Prostate gland (tissue), 2 donors: ENCODE measurements at regions not wholly inside any gene's neighbourhood (a gene's known extent, or its start where the extent isn't known, plus 50 kb on each side); places are given as distances from the start of the nearest gene placed in this dataset.

Experiments used
- DNase-seq: peaks from one replicate; pipeline ENCODE4 v3.0.0-alpha.2; 2019; ENCODE audit warnings: low spot score
- H3K27ac ChIP-seq, 2 donors: fragments of 200-600 bp; sonication (generic); 2 replicates each; pipeline ENCODE4 v1.5.1; 2017 to 2019
- H3K27me3 ChIP-seq: fragments of 200-600 bp; sonication (generic); replicated peaks from 2 replicates; pipeline ENCODE4 v1.5.1; 2019; ENCODE audit not compliant: insufficient read depth
- H3K36me3 ChIP-seq, 2 donors: fragments of 200-600 bp; sonication (generic); 1 replicate in 1 of 2; 2 replicates in 1 of 2; pipeline versions ENCODE4 v1.5.1 to v1.8.1; 2017 to 2019
- H3K4me1 ChIP-seq: fragments of 200-600 bp; sonication (generic); replicated peaks from 2 replicates; pipeline ENCODE4 v1.5.1; 2019
- H3K4me3 ChIP-seq, 2 donors: fragments of 200-600 bp; sonication (generic); 2 replicates each; pipeline ENCODE4 v1.5.1; 2017 to 2019
- H3K9me3 ChIP-seq: fragments of 200-600 bp; sonication (generic); 2 replicates; pipeline ENCODE4 v1.5.1; 2017
- CTCF ChIP-seq, 4 experiments: fragments of 200-600 bp in 2 of 4; fragments of 450-650 bp in 2 of 4; sonication (generic) in 2 of 4; IDR thresholded peaks; 1 replicate in 3 of 4; 2 replicates in 1 of 4; pipeline ENCODE4 v1.5.1; 2016 to 2019; ENCODE audit warnings: antibody characterized with exemption in 4 of 4, mild to moderate bottlenecking in 2 of 4, moderate library complexity in 2 of 4
- POLR2A ChIP-seq: fragments of 450-650 bp; IDR thresholded peaks from one replicate; pipeline ENCODE4 v1.6.1; 2016; ENCODE audit warnings: antibody characterized with exemption, mild to moderate bottlenecking
- POLR2AphosphoS5 ChIP-seq: sonication (generic); formaldehyde crosslinking; IDR thresholded peaks from one replicate; pipeline ENCODE4 v1.6.1; 2017; ENCODE audit warnings: antibody characterized with exemption
- WGBS: methylation state at CpG from one replicate; pipeline ENCODE4 v1.1.5; 2018; 5-methylcytosine and 5-hydroxymethylcytosine counted together
- intact Hi-C: fragments of 100-400 bp; cut with DNase I; formaldehyde crosslinking; loops from one replicate; pipeline ENCODE4 v1.14.2; 2022

DNA sequence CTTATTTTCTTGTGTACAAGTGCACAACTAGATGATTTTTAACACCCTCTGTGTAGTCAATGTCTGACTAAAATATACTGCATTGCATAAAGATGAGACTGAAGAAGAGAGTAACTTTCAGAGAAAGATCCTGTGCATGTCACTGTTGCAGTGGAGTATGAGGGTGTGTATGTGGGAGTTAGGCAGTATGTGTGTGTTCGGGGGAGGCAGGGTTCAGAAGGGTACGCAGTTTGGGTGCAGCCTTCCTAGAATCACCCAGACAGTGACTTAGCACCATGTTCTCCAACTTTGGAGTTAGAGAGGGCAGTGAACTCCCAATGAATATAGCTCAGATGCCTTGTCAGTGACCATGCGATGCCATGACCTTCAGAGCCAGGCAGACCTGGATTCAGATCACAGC, 84.6 kb downstream of the LRATD1 start:
- no peaks in the 10 kb centered on the region for H3K27me3 ChIP-seq
- no peaks in the 10 kb centered on the region for H3K4me1 ChIP-seq
- intact Hi-C loops, result no loop called here
- TF ChIP-seq POLR2AphosphoS5, result no peak
- no peak for TF ChIP-seq CTCF (IDR thresholded peaks at IDR 0.05)
- no peak for TF ChIP-seq POLR2A
- no peaks in the 10 kb centered on the region for H3K9me3 ChIP-seq
- no peak overlapping the region for H3K27ac ChIP-seq
- no peak for DNase-seq
- no peaks in the 10 kb centered on the region for H3K36me3 ChIP-seq
- WGBS, result 97% methylated on average over 3 of the region's 3 CpGs
- H3K4me3 ChIP-seq, result no peak overlapping the region

- Histone ChIP-seq H3K27me3 (no peaks in the 10 kb centered on the region), H3K27ac (no peak overlapping the region), H3K4me3 (no peak overlapping the region), H3K36me3 (no peaks in the 10 kb centered on the region), H3K9me3 (no peaks in the 10 kb centered on the region), H3K4me1 (no peaks in the 10 kb centered on the region)
- DNase-seq, result no peak
- intact Hi-C loops, result no loop called here
- 78% methylated on average over 5 of the region's 5 CpGs for WGBS
- no peak for TF ChIP-seq CTCF (IDR thresholded peaks at IDR 0.05)
- no peak for TF ChIP-seq POLR2A
- no peak for TF ChIP-seq POLR2AphosphoS5
Measured at GRCh38 chr2:14720319-14720718, 87.8 kb downstream of the LRATD1 start.

- TF ChIP-seq POLR2A, result no peak
- TF ChIP-seq POLR2AphosphoS5, result no peak
- TF ChIP-seq CTCF (IDR thresholded peaks at IDR 0.05), result no peak
- H3K27me3 ChIP-seq, result no peaks in the 10 kb centered on the region
- no peaks in the 10 kb centered on the region for H3K9me3 ChIP-seq
- H3K27ac ChIP-seq, result no peak overlapping the region
- DNase-seq, result no peak
- intact Hi-C loops, result no loop called here
- no peak overlapping the region for H3K4me3 ChIP-seq
- no peaks in the 10 kb centered on the region for H3K4me1 ChIP-seq
- 90% methylated on average over 2 of the region's 2 CpGs for WGBS
- no peaks in the 10 kb centered on the region for H3K36me3 ChIP-seq
Measured at GRCh38 chr2:14720739-14721138, 88.2 kb downstream of the LRATD1 start.

DNA sequence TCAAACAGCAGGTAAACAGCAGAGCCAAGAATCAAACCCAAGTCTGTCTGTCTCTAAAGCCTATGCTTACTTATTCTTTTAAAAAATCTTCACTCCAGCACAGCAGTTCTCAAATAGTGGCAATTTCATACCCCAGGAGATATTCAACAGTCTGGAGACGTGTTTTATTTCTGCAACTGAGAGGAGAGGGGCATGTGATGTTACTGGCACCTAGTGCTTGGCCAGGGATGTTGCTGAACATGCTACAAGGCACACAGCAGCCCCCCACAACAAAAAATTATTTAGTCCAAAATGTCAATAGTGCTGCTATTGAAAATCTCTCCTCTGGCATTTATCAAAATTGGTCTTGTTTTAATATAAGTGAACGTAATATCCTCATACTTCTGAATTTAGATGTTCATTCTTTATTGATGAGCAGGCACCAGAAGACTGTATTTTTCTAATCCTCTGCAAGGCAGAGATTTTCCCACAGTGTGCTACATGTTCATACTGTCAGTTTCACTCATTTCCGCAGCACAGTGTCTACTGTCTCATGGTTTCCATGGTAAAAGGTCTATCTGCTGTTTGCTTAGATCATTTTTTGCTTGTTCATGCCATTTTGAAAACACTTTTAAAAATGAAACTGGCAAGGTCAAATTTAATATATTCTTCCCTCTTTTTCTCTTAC, 90.5 kb downstream of the LRATD1 start:
- Histone ChIP-seq H3K4me1 (no peaks in the 10 kb centered on the region), H3K36me3 (no peaks in the 10 kb centered on the region), H3K27me3 (no peaks in the 10 kb centered on the region), H3K4me3 (no peak overlapping the region), H3K9me3 (no peaks in the 10 kb centered on the region), H3K27ac (no peak overlapping the region)
- TF ChIP-seq CTCF (IDR thresholded peaks at IDR 0.05) (no peak), POLR2AphosphoS5 (no peak), POLR2A (no peak)
- intact Hi-C loops, result no loop called here
- 62% methylated on average over 3 of the region's 3 CpGs for WGBS
- DNase-seq, result no peak

DNA sequence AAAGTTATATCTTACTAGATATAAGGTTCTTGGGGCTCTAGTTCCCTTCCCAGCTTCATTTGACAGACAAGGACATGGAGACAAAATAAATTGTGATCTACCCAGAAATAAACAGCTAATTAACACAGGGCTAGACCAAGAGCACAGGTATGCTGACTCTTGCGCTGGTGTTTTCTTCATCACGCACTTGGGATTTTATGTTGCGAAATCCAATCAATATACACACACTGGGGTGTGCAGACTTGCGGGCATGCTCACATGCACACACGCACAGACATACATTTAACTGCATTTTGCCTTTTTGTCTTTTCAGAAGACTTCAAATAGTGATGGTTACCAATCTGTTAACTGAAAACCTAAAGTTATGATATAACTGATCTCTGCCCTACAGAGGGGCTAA, 91.2 kb downstream of the LRATD1 start:
- 76% methylated on average over 5 of the region's 5 CpGs for WGBS
- H3K27ac ChIP-seq, result no peak overlapping the region
- intact Hi-C loops, result no loop called here
- H3K27me3 ChIP-seq, result no peaks in the 10 kb centered on the region
- H3K36me3 ChIP-seq, result no peaks in the 10 kb centered on the region
- no peak for TF ChIP-seq POLR2A
- TF ChIP-seq CTCF (IDR thresholded peaks at IDR 0.05), result no peak
- TF ChIP-seq POLR2AphosphoS5, result no peak
- H3K9me3 ChIP-seq, result no peaks in the 10 kb centered on the region
- no peak for DNase-seq
- H3K4me3 ChIP-seq, result no peak overlapping the region
- no peaks in the 10 kb centered on the region for H3K4me1 ChIP-seq
